Breast epithelium (tissue), 4 donors: ENCODE measurements at regions not wholly inside any gene's neighbourhood (a gene's known extent, or its start where the extent isn't known, plus 50 kb on each side); places are given as distances from the start of the nearest gene placed in this dataset.

Experiments
- DNase-seq, 2 donors: peaks; one replicate each; pipeline ENCODE4 v3.0.0-alpha.2; 2019; ENCODE audit warnings: low spot score in 2 of 2
- H3K27ac ChIP-seq, 2 donors: fragments of 200-600 bp; sonication (generic) in 1 of 2; one replicate each; pipeline ENCODE4 v1.5.1; 2016 to 2019; ENCODE audit warnings: mild to moderate bottlenecking in 1 of 2
- H3K27me3 ChIP-seq, 2 donors: fragments of 200-600 bp; sonication (generic) in 1 of 2; one replicate each; pipeline versions ENCODE4 v1.5.1 to v1.6.0; 2017 to 2019; ENCODE audit warnings: control low read depth in 1 of 2, mild to moderate bottlenecking in 1 of 2
- H3K36me3 ChIP-seq: fragments of 200-600 bp; one replicate; pipeline ENCODE4 v1.5.1; 2019
- H3K4me1 ChIP-seq, 2 donors: fragments of 200-600 bp; sonication (generic); one replicate each; pipeline ENCODE4 v1.5.1; 2016 to 2019; ENCODE audit warnings: control low read depth in 1 of 2
- H3K4me3 ChIP-seq, 3 donors: fragments of 200-600 bp; sonication (generic); 1 replicate in 2 of 3; 2 replicates in 1 of 3; pipeline ENCODE4 v1.5.1; 2016 to 2019; ENCODE audit warnings: mild to moderate bottlenecking in 3 of 3, moderate library complexity in 2 of 3
- H3K9me3 ChIP-seq, 2 donors: fragments of 200-600 bp; sonication (generic) in 1 of 2; one replicate each; pipeline ENCODE4 v1.5.1; 2016 to 2019; ENCODE audit warnings: control low read depth in 1 of 2
- POLR2A ChIP-seq: fragments of 450-650 bp; IDR thresholded peaks from one replicate; pipeline ENCODE4 v1.6.1; 2016; ENCODE audit warnings: antibody characterized with exemption, mild to moderate bottlenecking, moderate library complexity
- POLR2AphosphoS5 ChIP-seq, 3 donors: sonication (generic); formaldehyde crosslinking; IDR thresholded peaks; one replicate each; pipeline ENCODE4 v1.6.1; 2017; ENCODE audit warnings: antibody characterized with exemption in 3 of 3
- intact Hi-C: fragments of 100-400 bp; cut with DNase I; formaldehyde crosslinking; loops from one replicate; pipeline ENCODE4 v1.15.1; 2023; ENCODE audit warnings: low total_unique reads
- TF ChIP-seq, protein P1 (sequence below), 3 donors: fragments of 450-650 bp; IDR thresholded peaks; one replicate each; pipeline ENCODE4 v1.5.1; 2016 to 2017; ENCODE audit warnings: antibody characterized with exemption in 3 of 3, mild to moderate bottlenecking in 3 of 3, moderate library complexity in 3 of 3

DNA sequence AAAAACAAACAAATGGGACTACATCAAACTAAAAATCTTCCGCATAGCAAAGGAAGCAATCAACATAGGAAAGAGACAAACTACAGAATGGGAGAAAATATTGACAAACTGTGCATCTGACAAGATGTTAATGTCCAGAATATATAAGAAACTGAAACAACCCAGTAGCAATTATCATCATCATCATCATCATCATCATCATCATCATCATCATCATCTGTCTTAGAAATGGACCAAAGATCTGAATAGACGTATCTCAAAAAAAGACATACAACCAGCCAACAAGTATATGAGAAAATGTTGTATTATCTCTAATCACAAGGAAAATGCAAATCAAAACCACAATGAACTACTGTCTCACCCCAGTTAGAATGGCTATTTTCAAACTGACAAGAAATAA is 173.9 kb downstream of the PRR20E start:
- intact Hi-C loops = no loop called here
- H3K4me3 ChIP-seq = no peak overlapping the region
- H3K27me3 ChIP-seq = no peaks in the 10 kb centered on the region
- no peaks in the 10 kb centered on the region for H3K36me3 ChIP-seq
- H3K9me3 ChIP-seq = no peaks in the 10 kb centered on the region
- H3K27ac ChIP-seq = no peak overlapping the region
- TF ChIP-seq POLR2A = no peak
- no peak for DNase-seq
- H3K4me1 ChIP-seq = no peaks in the 10 kb centered on the region

DNA sequence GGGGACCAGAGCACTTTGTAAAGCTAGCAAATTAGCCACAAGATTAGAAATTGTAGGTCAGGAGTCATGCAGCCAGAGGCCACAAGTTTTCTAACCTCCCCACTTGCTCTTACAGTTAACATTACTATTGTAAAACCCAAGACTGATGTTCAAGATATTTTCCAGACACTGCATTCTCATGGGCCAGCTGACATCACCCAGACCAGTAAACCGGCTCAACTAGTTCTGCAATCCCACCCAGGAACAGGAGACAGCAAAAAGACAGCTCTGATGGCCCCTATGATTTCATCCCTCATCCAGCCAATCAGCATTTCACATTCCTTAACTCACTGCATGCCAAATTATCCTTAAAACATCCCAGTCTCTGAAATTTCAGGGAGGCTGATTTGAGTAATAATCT is 178.5 kb downstream of the PRR20E start:
- intact Hi-C loops = no loop called here
- H3K4me1 ChIP-seq = no peaks in the 10 kb centered on the region
- no peak overlapping the region for H3K4me3 ChIP-seq
- H3K9me3 ChIP-seq = no peaks in the 10 kb centered on the region
- no peaks in the 10 kb centered on the region for H3K27me3 ChIP-seq
- no peaks in the 10 kb centered on the region for H3K36me3 ChIP-seq
- TF ChIP-seq POLR2A (no peak), POLR2AphosphoS5 (IDR thresholded peaks at IDR 0.05) (no peak)
- TF ChIP-seq, protein P1, sequence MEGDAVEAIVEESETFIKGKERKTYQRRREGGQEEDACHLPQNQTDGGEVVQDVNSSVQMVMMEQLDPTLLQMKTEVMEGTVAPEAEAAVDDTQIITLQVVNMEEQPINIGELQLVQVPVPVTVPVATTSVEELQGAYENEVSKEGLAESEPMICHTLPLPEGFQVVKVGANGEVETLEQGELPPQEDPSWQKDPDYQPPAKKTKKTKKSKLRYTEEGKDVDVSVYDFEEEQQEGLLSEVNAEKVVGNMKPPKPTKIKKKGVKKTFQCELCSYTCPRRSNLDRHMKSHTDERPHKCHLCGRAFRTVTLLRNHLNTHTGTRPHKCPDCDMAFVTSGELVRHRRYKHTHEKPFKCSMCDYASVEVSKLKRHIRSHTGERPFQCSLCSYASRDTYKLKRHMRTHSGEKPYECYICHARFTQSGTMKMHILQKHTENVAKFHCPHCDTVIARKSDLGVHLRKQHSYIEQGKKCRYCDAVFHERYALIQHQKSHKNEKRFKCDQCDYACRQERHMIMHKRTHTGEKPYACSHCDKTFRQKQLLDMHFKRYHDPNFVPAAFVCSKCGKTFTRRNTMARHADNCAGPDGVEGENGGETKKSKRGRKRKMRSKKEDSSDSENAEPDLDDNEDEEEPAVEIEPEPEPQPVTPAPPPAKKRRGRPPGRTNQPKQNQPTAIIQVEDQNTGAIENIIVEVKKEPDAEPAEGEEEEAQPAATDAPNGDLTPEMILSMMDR (IDR thresholded peaks at IDR 0.05) = no peak
- DNase-seq = no peak
- H3K27ac ChIP-seq = no peak overlapping the region

GRCh38 chr13:57346786-57347185 is 179.8 kb downstream of the PRR20E start:
- H3K27ac ChIP-seq = no peak overlapping the region
- no peaks in the 10 kb centered on the region for H3K36me3 ChIP-seq
- H3K9me3 ChIP-seq = no peaks in the 10 kb centered on the region
- H3K27me3 ChIP-seq = no peaks in the 10 kb centered on the region
- intact Hi-C loops = no loop called here
- no peak for DNase-seq
- H3K4me3 ChIP-seq = no peak overlapping the region
- no peaks in the 10 kb centered on the region for H3K4me1 ChIP-seq
- TF ChIP-seq POLR2AphosphoS5 (IDR thresholded peaks at IDR 0.05) = no peak
- TF ChIP-seq, protein P1 (IDR thresholded peaks at IDR 0.05) = no peak

DNA sequence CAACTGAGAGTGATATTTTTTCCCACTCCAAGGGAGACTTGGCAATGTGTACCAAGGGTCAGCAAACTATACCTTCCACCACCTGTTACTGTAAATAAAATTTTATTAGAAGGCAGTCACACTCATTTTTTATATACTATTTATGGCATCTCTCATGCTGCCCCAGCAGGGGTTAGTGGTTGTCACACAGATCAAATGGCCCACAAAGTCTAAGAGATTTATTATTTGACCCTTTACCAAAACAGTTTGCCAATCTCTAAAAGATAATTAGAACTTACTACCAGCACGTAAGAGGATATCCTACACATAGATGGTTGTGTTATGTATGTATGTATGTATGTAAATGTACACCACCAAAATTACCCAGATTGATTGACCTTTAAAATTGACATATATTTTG is 185.1 kb downstream of the PRR20E start:
- no peak for DNase-seq
- H3K9me3 ChIP-seq = no peaks in the 10 kb centered on the region
- intact Hi-C loops = no loop called here
- H3K4me3 ChIP-seq = no peak overlapping the region
- no peaks in the 10 kb centered on the region for H3K27me3 ChIP-seq
- no peak overlapping the region for H3K27ac ChIP-seq
- H3K4me1 ChIP-seq = no peaks in the 10 kb centered on the region
- H3K36me3 ChIP-seq = no peaks in the 10 kb centered on the region
- TF ChIP-seq, protein P1 (IDR thresholded peaks at IDR 0.05) = no peak
- TF ChIP-seq POLR2A = no peak
- TF ChIP-seq POLR2AphosphoS5 (IDR thresholded peaks at IDR 0.05) = no peak

DNA sequence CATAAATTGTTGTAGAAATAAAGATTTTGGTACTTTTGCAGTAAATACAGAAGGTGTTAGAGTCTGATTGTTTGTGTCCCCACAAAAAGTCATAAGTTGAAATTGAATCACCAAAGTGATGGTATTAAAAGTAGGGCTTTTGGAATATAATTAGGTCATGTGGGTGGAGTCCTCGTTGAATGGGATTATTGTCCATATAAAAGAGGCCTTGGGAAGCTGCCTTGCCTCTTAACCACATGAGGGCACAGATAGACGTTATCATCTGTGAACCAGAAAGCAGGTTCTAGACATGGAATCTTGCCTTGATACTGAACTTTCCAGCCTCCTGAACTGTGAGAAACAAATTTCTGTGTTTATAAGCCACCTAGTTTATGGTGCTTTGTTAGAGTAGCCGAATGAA is 186.8 kb downstream of the PRR20E start:
- Histone ChIP-seq H3K27ac (no peak overlapping the region), H3K4me3 (no peak overlapping the region), H3K4me1 (no peaks in the 10 kb centered on the region), H3K27me3 (no peaks in the 10 kb centered on the region), H3K36me3 (no peaks in the 10 kb centered on the region), H3K9me3 (no peaks in the 10 kb centered on the region)
- TF ChIP-seq POLR2A (no peak), POLR2AphosphoS5 (IDR thresholded peaks at IDR 0.05) (no peak)
- TF ChIP-seq, protein P1 (IDR thresholded peaks at IDR 0.05) = no peak
- DNase-seq = no peak
- intact Hi-C loops = no loop called here

GRCh38 chr13:57375876-57376275 is 208.9 kb downstream of the PRR20E start:
- intact Hi-C loops = no loop called here
- H3K9me3 ChIP-seq = no peaks in the 10 kb centered on the region
- no peak overlapping the region for H3K27ac ChIP-seq
- H3K4me3 ChIP-seq = no peak overlapping the region
- DNase-seq = no peak
- H3K36me3 ChIP-seq = no peaks in the 10 kb centered on the region
- no peaks in the 10 kb centered on the region for H3K27me3 ChIP-seq
- TF ChIP-seq POLR2A (no peak), POLR2AphosphoS5 (IDR thresholded peaks at IDR 0.05) (no peak)
- TF ChIP-seq, protein P1 (IDR thresholded peaks at IDR 0.05) = no peak
- H3K4me1 ChIP-seq = no peaks in the 10 kb centered on the region
